ENCODE measurements at regions not wholly inside any gene's neighbourhood (a gene's known extent, or its start where the extent isn't known, plus 50 kb on each side); places are given as distances from the start of the nearest gene placed in this dataset.

DNA sequence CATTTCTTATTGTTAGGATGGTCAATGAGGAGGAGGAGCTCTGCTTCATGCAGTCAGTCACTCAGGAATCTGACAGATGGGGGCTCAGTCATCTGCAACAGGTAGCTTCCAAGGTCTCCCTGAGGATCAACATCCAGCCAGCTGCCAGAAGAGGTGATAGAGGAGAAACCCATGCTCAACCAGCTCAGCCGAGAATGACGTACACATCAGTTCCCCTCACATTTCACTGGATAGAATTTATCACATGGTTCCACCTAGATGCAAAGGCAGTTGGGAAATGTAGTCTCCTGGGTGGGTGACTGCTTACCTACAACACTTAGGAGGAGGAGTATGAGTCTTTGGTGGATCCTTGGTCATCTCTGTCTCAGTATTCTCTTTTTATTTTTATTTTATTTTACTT, 144.5 kb downstream of the CEBPB start:
- TF ChIP-seq, protein P1, sequence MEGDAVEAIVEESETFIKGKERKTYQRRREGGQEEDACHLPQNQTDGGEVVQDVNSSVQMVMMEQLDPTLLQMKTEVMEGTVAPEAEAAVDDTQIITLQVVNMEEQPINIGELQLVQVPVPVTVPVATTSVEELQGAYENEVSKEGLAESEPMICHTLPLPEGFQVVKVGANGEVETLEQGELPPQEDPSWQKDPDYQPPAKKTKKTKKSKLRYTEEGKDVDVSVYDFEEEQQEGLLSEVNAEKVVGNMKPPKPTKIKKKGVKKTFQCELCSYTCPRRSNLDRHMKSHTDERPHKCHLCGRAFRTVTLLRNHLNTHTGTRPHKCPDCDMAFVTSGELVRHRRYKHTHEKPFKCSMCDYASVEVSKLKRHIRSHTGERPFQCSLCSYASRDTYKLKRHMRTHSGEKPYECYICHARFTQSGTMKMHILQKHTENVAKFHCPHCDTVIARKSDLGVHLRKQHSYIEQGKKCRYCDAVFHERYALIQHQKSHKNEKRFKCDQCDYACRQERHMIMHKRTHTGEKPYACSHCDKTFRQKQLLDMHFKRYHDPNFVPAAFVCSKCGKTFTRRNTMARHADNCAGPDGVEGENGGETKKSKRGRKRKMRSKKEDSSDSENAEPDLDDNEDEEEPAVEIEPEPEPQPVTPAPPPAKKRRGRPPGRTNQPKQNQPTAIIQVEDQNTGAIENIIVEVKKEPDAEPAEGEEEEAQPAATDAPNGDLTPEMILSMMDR (IDR thresholded peaks at IDR 0.05) = no peak
- H3K4me1 Mint-ChIP-seq = peaks cover 21% of the 10 kb centered on the region
- intact Hi-C loops (cut with micrococcal nuclease) = no loop called here
- no peaks in the 10 kb centered on the region for H3K9me3 Mint-ChIP-seq
- no peak overlapping the region for H3K4me3 Mint-ChIP-seq
- H3K27me3 Mint-ChIP-seq = peaks cover 27% of the 10 kb centered on the region
- ChIA-PET POLR2A (no interaction called here), CTCF (no interaction called here)
- no peak overlapping the region for H3K27ac Mint-ChIP-seq
- peak; percentile 61 for ATAC-seq (ENCODE audit: low read depth)
- DNase-seq = no peak
- H3K36me3 Mint-ChIP-seq (ENCODE audit: low read depth) = no peaks in the 10 kb centered on the region

DNA sequence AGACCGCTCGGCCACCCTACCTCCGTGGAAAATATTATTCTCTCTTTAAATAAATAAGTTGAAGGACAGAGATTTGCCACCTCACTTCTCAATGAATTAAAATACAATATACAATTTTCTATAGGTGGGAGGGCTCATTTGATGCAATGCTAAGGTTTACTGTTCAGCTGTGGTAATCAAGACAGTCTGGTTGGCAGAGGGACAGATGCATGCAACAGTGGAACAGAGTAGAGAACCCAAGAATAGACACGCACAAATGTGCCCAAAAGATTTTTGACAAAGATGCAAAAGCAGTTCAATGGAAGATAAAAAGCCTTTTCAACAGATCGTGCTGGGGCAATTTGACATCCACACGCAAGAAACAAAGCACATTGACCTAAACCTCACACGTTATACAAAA, 145.2 kb downstream of the CEBPB start:
- DNase-seq = no peak
- no peak overlapping the region for H3K4me3 Mint-ChIP-seq
- peaks cover 24% of the 10 kb centered on the region for H3K4me1 Mint-ChIP-seq
- H3K27me3 Mint-ChIP-seq = peaks cover 23% of the 10 kb centered on the region
- H3K27ac Mint-ChIP-seq = no peak overlapping the region
- H3K9me3 Mint-ChIP-seq = no peaks in the 10 kb centered on the region
- H3K36me3 Mint-ChIP-seq (ENCODE audit: low read depth) = no peaks in the 10 kb centered on the region
- TF ChIP-seq, protein P1 (IDR thresholded peaks at IDR 0.05) = no peak
- ChIA-PET POLR2A (no interaction called here), CTCF (no interaction called here)
- intact Hi-C loops (cut with micrococcal nuclease) = no loop called here
- ATAC-seq (ENCODE audit: low read depth) = no peak

DNA sequence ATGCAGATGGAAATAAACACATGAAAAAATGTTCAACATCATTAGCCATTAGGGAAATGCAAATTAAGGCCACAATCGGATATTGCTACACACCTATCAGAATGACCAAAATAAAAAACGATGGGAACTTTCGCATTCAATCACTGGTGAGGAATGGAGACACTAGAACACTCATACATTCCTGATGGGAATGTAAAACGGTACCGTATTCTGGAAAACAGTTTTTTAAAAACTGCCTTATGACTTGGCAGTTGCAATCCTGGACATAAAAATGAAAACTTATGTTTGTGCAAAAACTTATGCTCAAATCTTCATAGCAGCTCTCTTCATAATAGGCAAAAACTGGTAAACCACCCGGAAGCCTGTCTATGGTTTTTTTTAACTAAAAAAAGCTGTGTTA, 146.0 kb downstream of the CEBPB start:
- ChIA-PET CTCF (no interaction called here), POLR2A (no interaction called here)
- Mint-ChIP-seq H3K4me1 (peaks cover 24% of the 10 kb centered on the region), H3K36me3 (ENCODE audit: low read depth) (no peaks in the 10 kb centered on the region), H3K9me3 (no peaks in the 10 kb centered on the region), H3K27me3 (peaks cover 19% of the 10 kb centered on the region), H3K27ac (no peak overlapping the region), H3K4me3 (no peak overlapping the region)
- intact Hi-C loops (cut with micrococcal nuclease) = no loop called here
- TF ChIP-seq, protein P1 (IDR thresholded peaks at IDR 0.05) = no peak
- no peak for ATAC-seq (ENCODE audit: low read depth)
- DNase-seq = no peak

DNA sequence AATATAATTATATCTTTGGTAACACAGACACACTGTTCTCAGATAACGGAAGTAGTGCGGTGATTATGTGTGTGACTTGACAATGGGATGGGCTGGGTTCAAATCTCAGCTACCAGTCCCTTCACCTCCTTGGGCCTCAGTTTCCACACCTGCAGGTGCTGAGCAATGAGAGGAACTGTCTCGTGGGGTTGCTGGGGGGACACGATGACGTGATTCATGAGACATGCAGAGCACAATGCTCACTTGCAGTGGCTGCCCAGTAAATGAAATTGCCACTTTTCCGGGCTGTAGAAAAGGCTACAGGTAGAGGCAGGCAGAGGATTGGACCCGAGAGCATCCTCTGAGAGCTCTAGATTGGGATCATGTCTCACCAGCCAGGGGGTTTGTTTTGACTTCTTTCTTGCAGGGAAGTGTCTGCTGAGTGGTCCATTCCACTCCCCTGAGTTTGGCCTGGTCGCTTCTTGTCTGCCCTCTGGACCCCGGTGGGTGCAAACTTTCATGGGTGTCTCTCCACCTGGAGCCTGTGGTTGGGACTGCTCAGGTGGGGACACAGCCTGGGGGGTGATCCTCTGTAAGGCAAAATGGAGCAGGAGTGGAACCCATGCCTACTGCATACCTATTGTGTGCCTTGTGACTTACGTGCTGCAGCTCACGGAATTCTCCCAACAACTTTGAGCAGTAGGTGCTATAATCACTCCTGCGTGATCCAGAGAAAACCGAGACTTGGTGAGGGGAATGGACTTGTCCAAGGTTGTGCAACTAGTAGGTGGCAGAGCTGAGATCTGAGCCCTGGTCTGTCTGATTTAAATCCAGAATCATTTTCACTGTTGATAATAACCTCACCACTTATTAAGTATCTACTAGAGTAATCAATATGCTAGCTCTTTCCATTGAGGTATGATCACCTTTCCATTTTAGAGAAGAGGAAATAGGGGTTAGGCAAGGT, 147.2 kb downstream of the CEBPB start:
- ChIA-PET POLR2A (no interaction called here), CTCF (no interaction called here)
- TF ChIP-seq, protein P1 (IDR thresholded peaks at IDR 0.05) = no peak
- no peak for DNase-seq
- intact Hi-C loops (cut with micrococcal nuclease) = loop anchor here (1.0 kb wide), 1 partner anchor 12 kb away; no protein-coding TSS in a partner anchor
- peaks cover 28% of the 10 kb centered on the region for H3K4me1 Mint-ChIP-seq
- no peak overlapping the region for H3K27ac Mint-ChIP-seq
- no peaks in the 10 kb centered on the region for H3K36me3 Mint-ChIP-seq (ENCODE audit: low read depth)
- peaks cover 11% of the 10 kb centered on the region for H3K27me3 Mint-ChIP-seq
- ATAC-seq (ENCODE audit: low read depth) = no peak
- H3K4me3 Mint-ChIP-seq = no peak overlapping the region
- no peaks in the 10 kb centered on the region for H3K9me3 Mint-ChIP-seq

DNA sequence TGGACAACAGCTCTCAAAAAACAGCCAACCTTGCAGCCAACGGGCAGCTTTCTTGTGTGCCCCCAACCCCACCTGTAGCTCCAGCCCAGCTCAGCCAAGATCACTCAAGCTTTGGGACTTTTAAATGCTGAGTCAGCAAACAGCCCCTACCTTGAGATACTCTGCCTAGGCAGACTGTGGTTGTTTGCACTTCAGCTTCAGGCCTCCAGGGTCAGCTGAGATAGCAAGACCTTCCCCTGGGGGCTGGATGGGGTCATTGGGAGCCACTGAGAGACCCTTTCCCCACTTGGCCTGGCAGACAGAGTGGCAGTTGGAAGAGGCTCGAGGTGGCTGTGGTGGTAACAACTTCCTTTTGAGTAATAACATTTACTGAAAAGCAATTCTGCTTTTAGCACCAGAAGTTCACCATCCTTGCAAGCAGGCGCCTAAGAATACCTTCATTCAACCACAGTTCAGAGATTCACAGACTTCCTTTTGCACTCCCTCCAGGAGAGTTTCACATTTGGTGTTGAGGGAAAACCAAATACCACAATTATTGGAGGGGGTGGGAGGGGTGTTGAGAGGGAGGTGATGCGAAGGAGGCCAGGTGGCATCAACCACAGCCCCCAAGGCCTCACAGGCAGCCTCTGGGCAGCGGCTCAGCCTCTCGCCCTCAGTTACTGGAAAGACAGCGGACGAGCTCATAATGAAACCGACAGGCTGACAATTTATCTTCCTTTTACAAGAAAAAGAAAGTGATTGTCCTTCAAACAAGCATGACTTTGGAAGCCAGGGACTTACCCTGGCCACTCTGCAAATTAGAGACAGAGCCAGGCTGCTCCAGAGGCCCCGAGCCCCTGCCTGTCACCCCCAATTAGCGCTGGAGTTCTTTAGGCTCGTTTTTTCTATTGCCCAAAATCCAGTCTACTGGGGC, 148.1 kb downstream of the CEBPB start:
- TF ChIP-seq, protein P1 (IDR thresholded peaks at IDR 0.05) = no peak
- peaks cover 9% of the 10 kb centered on the region for H3K27me3 Mint-ChIP-seq
- no peak overlapping the region for H3K4me3 Mint-ChIP-seq
- no peak overlapping the region for H3K27ac Mint-ChIP-seq
- ChIA-PET CTCF (no interaction called here), POLR2A (interaction anchor here (2.1 kb wide), 1 partner anchor 11 kb away, joined by 18 read pairs; no protein-coding TSS in a partner anchor)
- no peaks in the 10 kb centered on the region for H3K36me3 Mint-ChIP-seq (ENCODE audit: low read depth)
- ATAC-seq (ENCODE audit: low read depth) (peak; percentile 53), DNase-seq (no peak)
- H3K9me3 Mint-ChIP-seq = no peaks in the 10 kb centered on the region
- peaks cover 28% of the 10 kb centered on the region for H3K4me1 Mint-ChIP-seq
- intact Hi-C loops (cut with micrococcal nuclease) = loop anchor here (1.0 kb wide), 1 partner anchor 11 kb away; no protein-coding TSS in a partner anchor

Data from activated B cell treated with CpG ODN at 0.5 μM for 24 hours (primary cell).